HG02973 (cell line): ENCODE measurements at regions not wholly inside any gene's neighbourhood (a gene's known extent, or its start where the extent isn't known, plus 50 kb on each side); places are given as distances from the start of the nearest gene placed in this dataset.
A peak's percentile ranks its signal among the peaks of the same experiment; 100 is the strongest.
"Not testable (repeated sequence)": the region's sequence is repeated elsewhere in the genome, so short reads cannot be mapped to it uniquely, and the experiment has no call there.

Experiments used
- ATAC-seq: cut with Tn5 transposase; IDR thresholded peaks from one replicate; pipeline ENCODE4 v1.9.1; 2021; ENCODE audit warnings: moderate library complexity; ENCODE audit not compliant: unreplicated experiment

- ATAC-seq: no peak
Observed at GRCh38 chr4:110364911-110365520, 110.9 kb upstream of the ENPEP start.

GRCh38 chr4:110361921-110362320 is 114.0 kb upstream of the ENPEP start:
- ATAC-seq: no peak

GRCh38 chr4:110359076-110359475 is 116.9 kb upstream of the ENPEP start:
- ATAC-seq: no peak

- ATAC-seq: no peak
Observed at GRCh38 chr4:110357521-110357920, 118.4 kb upstream of the ENPEP start.

- ATAC-seq: no peak
Observed at GRCh38 chr4:110354460-110354859, 121.5 kb upstream of the ENPEP start.

- ATAC-seq: no peak
Observed at GRCh38 chr4:110352670-110353442, 123.1 kb upstream of the ENPEP start.

- ATAC-seq: no peak
Observed at GRCh38 chr4:110348711-110349383, 127.1 kb upstream of the ENPEP start.

- no peak for ATAC-seq
Observed at GRCh38 chr4:110347805-110348204, 128.2 kb upstream of the ENPEP start.

GRCh38 chr4:110344165-110344564 is 131.8 kb upstream of the ENPEP start:
- no peak for ATAC-seq

- no peak for ATAC-seq
Observed at GRCh38 chr4:110343534-110343933, 132.4 kb upstream of the ENPEP start.

GRCh38 chr4:110341118-110341517 is 134.8 kb upstream of the ENPEP start:
- peak; percentile 49 for ATAC-seq

- no peak for ATAC-seq
Observed at GRCh38 chr4:110335399-110335798, 137.0 kb upstream of the ELOVL6 start.

GRCh38 chr4:110332483-110332882 is 134.1 kb upstream of the ELOVL6 start:
- ATAC-seq: no peak

GRCh38 chr4:110326426-110326825 is 128.0 kb upstream of the ELOVL6 start:
- not testable (repeated sequence) for ATAC-seq

- peak; percentile 84 for ATAC-seq
Observed at GRCh38 chr4:110310795-110311194, 112.4 kb upstream of the ELOVL6 start.

GRCh38 chr4:110309675-110310074 is 111.3 kb upstream of the ELOVL6 start:
- no peak for ATAC-seq

- no peak for ATAC-seq
Observed at GRCh38 chr4:110306303-110306702, 107.9 kb upstream of the ELOVL6 start.

- ATAC-seq: no peak
Observed at GRCh38 chr4:110305455-110305854, 107.0 kb upstream of the ELOVL6 start.

- ATAC-seq: peak; percentile 92
Observed at GRCh38 chr4:110296892-110297291, 98.5 kb upstream of the ELOVL6 start.

- ATAC-seq: no peak
Observed at GRCh38 chr4:110294165-110294564, 95.8 kb upstream of the ELOVL6 start.

GRCh38 chr4:110292994-110293744 is 94.8 kb upstream of the ELOVL6 start:
- no peak for ATAC-seq
